ENCODE measurements at regions not wholly inside any gene's neighbourhood (a gene's known extent, or its start where the extent isn't known, plus 50 kb on each side); places are given as distances from the start of the nearest gene placed in this dataset.

DNA sequence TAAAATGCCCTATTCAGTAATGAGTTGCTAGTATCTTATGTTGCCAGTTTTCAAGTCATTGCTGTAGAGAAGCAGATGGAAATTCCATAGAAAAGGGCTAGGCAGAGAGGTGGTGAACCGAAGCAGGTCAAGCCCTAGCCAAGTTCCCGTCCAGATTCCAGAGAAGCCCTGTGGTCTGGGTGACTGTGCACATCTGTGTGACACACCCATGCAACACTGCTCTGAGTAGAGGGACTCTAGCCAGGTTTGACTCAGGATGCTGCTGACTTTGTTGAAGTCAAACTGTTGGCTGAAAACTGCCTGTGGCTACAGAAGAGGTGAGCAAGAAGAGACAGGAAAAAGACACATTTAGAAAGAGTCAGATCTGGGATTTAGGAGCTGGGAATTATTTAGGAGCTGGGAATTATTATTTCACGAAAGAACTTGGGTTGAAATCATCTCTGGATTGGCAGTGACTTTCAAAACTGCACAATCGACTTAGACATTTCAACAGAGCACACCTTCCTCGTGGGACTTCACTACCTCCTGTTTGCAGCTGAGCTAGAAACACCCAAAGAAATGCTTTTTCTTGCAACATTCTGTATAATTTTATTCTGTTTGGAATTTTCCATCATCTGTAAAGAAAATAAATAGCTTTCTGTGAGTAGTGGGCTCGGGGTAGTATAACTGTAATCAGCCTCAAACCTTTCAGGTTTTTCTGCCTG, 149.1 kb upstream of the PRKCQ start:
- DNase-seq (ENCODE audit: low spot score): no peak
- Histone ChIP-seq H3K79me2 (replicated peaks; ENCODE audit: insufficient read depth) (no peaks in the 10 kb centered on the region), H3K27ac (ENCODE audit: low read depth) (no peak overlapping the region), H3K4me1 (ENCODE audit: insufficient read depth) (no peaks in the 10 kb centered on the region), H3F3A (replicated peaks; ENCODE audit: low read depth) (no peaks in the 10 kb centered on the region), H4K20me1 (replicated peaks; ENCODE audit: insufficient read depth) (no peaks in the 10 kb centered on the region), H3K27me3 (ENCODE audit: insufficient read depth) (no peaks in the 10 kb centered on the region), H3K9me2 (ENCODE audit: insufficient read depth) (no peaks in the 10 kb centered on the region; the same call in 1 of the 2 replicates), H3K36me3 (ENCODE audit: insufficient read depth) (no peaks in the 10 kb centered on the region), H2AFZ (0 out of 2 replicates have a peak overlapping the region, but pooled peaks have one; percentile 45), H3K4me2 (no peak overlapping the region), H3K4me3 (no peak overlapping the region)
- ATAC-seq: no peak
- Mint-ChIP-seq H3K36me3 (ENCODE audit: low read depth) (no peaks in the 10 kb centered on the region), H3K4me3 (no peak overlapping the region), H3K27ac (no peak overlapping the region), H3K4me1 (peaks cover 5% of the 10 kb centered on the region), H3K9me3 (no peaks in the 10 kb centered on the region; the same call in 2 of the 3 replicates), H3K27me3 (ENCODE audit: insufficient read depth, low read depth, poor library complexity) (no peaks in the 10 kb centered on the region)
- TF ChIP-seq, protein P1, sequence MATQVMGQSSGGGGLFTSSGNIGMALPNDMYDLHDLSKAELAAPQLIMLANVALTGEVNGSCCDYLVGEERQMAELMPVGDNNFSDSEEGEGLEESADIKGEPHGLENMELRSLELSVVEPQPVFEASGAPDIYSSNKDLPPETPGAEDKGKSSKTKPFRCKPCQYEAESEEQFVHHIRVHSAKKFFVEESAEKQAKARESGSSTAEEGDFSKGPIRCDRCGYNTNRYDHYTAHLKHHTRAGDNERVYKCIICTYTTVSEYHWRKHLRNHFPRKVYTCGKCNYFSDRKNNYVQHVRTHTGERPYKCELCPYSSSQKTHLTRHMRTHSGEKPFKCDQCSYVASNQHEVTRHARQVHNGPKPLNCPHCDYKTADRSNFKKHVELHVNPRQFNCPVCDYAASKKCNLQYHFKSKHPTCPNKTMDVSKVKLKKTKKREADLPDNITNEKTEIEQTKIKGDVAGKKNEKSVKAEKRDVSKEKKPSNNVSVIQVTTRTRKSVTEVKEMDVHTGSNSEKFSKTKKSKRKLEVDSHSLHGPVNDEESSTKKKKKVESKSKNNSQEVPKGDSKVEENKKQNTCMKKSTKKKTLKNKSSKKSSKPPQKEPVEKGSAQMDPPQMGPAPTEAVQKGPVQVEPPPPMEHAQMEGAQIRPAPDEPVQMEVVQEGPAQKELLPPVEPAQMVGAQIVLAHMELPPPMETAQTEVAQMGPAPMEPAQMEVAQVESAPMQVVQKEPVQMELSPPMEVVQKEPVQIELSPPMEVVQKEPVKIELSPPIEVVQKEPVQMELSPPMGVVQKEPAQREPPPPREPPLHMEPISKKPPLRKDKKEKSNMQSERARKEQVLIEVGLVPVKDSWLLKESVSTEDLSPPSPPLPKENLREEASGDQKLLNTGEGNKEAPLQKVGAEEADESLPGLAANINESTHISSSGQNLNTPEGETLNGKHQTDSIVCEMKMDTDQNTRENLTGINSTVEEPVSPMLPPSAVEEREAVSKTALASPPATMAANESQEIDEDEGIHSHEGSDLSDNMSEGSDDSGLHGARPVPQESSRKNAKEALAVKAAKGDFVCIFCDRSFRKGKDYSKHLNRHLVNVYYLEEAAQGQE (IDR thresholded peaks at IDR 0.05; ENCODE audit: unreplicated experiment): no peak
- TF ChIP-seq ZNF114 (CRISPR knock-in tag; IDR thresholded peaks at IDR 0.05): no peak
- no peak for TF ChIP-seq ZNF331 (CRISPR knock-in tag; IDR thresholded peaks at IDR 0.05; ENCODE audit: low read depth)
- TF ChIP-seq, protein P2, sequence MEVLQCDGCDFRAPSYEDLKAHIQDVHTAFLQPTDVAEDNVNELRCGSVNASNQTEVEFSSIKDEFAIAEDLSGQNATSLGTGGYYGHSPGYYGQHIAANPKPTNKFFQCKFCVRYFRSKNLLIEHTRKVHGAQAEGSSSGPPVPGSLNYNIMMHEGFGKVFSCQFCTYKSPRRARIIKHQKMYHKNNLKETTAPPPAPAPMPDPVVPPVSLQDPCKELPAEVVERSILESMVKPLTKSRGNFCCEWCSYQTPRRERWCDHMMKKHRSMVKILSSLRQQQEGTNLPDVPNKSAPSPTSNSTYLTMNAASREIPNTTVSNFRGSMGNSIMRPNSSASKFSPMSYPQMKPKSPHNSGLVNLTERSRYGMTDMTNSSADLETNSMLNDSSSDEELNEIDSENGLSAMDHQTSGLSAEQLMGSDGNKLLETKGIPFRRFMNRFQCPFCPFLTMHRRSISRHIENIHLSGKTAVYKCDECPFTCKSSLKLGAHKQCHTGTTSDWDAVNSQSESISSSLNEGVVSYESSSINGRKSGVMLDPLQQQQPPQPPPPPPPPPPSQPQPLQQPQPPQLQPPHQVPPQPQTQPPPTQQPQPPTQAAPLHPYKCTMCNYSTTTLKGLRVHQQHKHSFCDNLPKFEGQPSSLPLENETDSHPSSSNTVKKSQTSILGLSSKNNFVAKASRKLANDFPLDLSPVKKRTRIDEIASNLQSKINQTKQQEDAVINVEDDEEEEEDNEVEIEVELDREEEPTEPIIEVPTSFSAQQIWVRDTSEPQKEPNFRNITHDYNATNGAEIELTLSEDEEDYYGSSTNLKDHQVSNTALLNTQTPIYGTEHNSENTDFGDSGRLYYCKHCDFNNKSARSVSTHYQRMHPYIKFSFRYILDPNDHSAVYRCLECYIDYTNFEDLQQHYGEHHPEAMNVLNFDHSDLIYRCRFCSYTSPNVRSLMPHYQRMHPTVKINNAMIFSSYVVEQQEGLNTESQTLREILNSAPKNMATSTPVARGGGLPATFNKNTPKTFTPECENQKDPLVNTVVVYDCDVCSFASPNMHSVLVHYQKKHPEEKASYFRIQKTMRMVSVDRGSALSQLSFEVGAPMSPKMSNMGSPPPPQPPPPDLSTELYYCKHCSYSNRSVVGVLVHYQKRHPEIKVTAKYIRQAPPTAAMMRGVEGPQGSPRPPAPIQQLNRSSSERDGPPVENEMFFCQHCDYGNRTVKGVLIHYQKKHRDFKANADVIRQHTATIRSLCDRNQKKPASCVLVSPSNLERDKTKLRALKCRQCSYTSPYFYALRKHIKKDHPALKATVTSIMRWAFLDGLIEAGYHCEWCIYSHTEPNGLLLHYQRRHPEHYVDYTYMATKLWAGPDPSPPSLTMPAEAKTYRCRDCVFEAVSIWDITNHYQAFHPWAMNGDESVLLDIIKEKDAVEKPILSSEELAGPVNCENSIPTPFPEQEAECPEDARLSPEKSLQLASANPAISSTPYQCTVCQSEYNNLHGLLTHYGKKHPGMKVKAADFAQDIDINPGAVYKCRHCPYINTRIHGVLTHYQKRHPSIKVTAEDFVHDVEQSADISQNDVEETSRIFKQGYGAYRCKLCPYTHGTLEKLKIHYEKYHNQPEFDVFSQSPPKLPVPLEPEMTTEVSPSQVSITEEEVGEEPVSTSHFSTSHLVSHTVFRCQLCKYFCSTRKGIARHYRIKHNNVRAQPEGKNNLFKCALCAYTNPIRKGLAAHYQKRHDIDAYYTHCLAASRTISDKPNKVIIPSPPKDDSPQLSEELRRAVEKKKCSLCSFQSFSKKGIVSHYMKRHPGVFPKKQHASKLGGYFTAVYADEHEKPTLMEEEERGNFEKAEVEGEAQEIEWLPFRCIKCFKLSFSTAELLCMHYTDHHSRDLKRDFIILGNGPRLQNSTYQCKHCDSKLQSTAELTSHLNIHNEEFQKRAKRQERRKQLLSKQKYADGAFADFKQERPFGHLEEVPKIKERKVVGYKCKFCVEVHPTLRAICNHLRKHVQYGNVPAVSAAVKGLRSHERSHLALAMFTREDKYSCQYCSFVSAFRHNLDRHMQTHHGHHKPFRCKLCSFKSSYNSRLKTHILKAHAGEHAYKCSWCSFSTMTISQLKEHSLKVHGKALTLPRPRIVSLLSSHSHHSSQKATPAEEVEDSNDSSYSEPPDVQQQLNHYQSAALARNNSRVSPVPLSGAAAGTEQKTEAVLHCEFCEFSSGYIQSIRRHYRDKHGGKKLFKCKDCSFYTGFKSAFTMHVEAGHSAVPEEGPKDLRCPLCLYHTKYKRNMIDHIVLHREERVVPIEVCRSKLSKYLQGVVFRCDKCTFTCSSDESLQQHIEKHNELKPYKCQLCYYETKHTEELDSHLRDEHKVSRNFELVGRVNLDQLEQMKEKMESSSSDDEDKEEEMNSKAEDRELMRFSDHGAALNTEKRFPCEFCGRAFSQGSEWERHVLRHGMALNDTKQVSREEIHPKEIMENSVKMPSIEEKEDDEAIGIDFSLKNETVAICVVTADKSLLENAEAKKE (CRISPR knock-in tag; IDR thresholded peaks at IDR 0.05): no peak
- TF ChIP-seq CREB1 (CRISPR knock-in tag; IDR thresholded peaks at IDR 0.05; ENCODE audit: low read depth): no peak
- TF ChIP-seq, protein P3, sequence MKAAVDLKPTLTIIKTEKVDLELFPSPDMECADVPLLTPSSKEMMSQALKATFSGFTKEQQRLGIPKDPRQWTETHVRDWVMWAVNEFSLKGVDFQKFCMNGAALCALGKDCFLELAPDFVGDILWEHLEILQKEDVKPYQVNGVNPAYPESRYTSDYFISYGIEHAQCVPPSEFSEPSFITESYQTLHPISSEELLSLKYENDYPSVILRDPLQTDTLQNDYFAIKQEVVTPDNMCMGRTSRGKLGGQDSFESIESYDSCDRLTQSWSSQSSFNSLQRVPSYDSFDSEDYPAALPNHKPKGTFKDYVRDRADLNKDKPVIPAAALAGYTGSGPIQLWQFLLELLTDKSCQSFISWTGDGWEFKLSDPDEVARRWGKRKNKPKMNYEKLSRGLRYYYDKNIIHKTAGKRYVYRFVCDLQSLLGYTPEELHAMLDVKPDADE (IDR thresholded peaks at IDR 0.05): no peak
- TF ChIP-seq JUNB (IDR thresholded peaks at IDR 0.05; ENCODE audit: unreplicated experiment): no peak
- TF ChIP-seq NANOG (IDR thresholded peaks at IDR 0.05; ENCODE audit: borderline replicate concordance): no peak
- TF ChIP-seq EZH2phosphoT487 (IDR thresholded peaks at IDR 0.05; ENCODE audit: unreplicated experiment): no peak
- TF ChIP-seq EZH2 (IDR thresholded peaks at IDR 0.05; ENCODE audit: low read depth, unreplicated experiment): no peak
- no peak for TF ChIP-seq POLR2AphosphoS5 (IDR thresholded peaks at IDR 0.05; ENCODE audit: low read depth)
